Stimulated activated CD4-positive, alpha-beta T cell treated with anti-CD3 and anti-CD28 coated beads, Interleukin-12 subunit alpha, Interleukin-12 subunit beta, amount 100 ng/mL, for 48 hours (primary cell): ENCODE measurements at regions not wholly inside any gene's neighbourhood (a gene's known extent, or its start where the extent isn't known, plus 50 kb on each side); places are given as distances from the start of the nearest gene placed in this dataset.

ENCODE experiments used
- DNase-seq, 3 donors: peaks; one replicate each; pipeline ENCODE4 v3.0.0-alpha.2; 2020; ENCODE audit warnings: low read depth in 2 of 3, low spot score in 1 of 3

- DNase-seq = no peak
These were observed 127.5 kb downstream of the SS18 start for GRCh38 chr18:25962919-25963318.

GRCh38 chr18:25962176-25962575, 128.2 kb downstream of the SS18 start:
- DNase-seq = no peak

GRCh38 chr18:25957017-25957416, 133.4 kb downstream of the SS18 start:
- DNase-seq = no peak

GRCh38 chr18:25953111-25953510, 137.3 kb downstream of the SS18 start:
- no peak for DNase-seq

- no peak for DNase-seq
These were observed 140.1 kb downstream of the SS18 start for GRCh38 chr18:25950321-25950720.

GRCh38 chr18:25946540-25946939, 143.9 kb downstream of the SS18 start:
- no peak for DNase-seq

GRCh38 chr18:25935356-25935755, 155.1 kb downstream of the SS18 start:
- DNase-seq = no peak

GRCh38 chr18:25931126-25931525, 159.3 kb downstream of the SS18 start:
- DNase-seq = no peak

- no peak for DNase-seq
These were observed 160.6 kb downstream of the SS18 start for GRCh38 chr18:25929787-25930186.

- no peak for DNase-seq
These were observed 162.6 kb downstream of the SS18 start for GRCh38 chr18:25927830-25928229.

GRCh38 chr18:25923193-25923592, 167.2 kb downstream of the SS18 start:
- DNase-seq = no peak

GRCh38 chr18:25921677-25922421, 168.6 kb downstream of the SS18 start:
- peak; percentile 13 to 41 (median 14) for DNase-seq

GRCh38 chr18:25915907-25916306, 174.5 kb downstream of the SS18 start:
- no peak for DNase-seq

GRCh38 chr18:25898965-25899364, 191.4 kb downstream of the SS18 start:
- DNase-seq = no peak

- DNase-seq = no peak
These were observed 193.5 kb downstream of the SS18 start for GRCh38 chr18:25896956-25897355.

- peak in 1 of 3 donors; percentile 28 for DNase-seq
These were observed 194.1 kb downstream of the SS18 start for GRCh38 chr18:25896178-25896780.

- no peak for DNase-seq
These were observed 194.9 kb downstream of the SS18 start for GRCh38 chr18:25895518-25895917.

GRCh38 chr18:25886283-25886682, 204.1 kb downstream of the SS18 start:
- no peak for DNase-seq

GRCh38 chr18:25883091-25883490, 207.3 kb downstream of the SS18 start:
- no peak for DNase-seq

- DNase-seq = no peak
These were observed 209.3 kb downstream of the SS18 start for GRCh38 chr18:25881149-25881548.

- DNase-seq = no peak
These were observed 210.0 kb downstream of the SS18 start for GRCh38 chr18:25880441-25880840.

GRCh38 chr18:25876330-25876948, 214.0 kb downstream of the SS18 start:
- no peak for DNase-seq
